PC-9 (cell line): ENCODE measurements at regions not wholly inside any gene's neighbourhood (a gene's known extent, or its start where the extent isn't known, plus 50 kb on each side); places are given as distances from the start of the nearest gene placed in this dataset.

Source experiments
- BruUV-seq: library from RNA; stranded (reverse); fragments of 400-500 nt; replicated peaks from 2 replicates; lab custom pipeline; 2021; lab: Mats Ljungman, UMichigan
- CTCF ChIA-PET: fragments of 300-600 bp; sonication (Branson Sonifier 250); formaldehyde crosslinking; loops from one replicate; lab custom pipeline; 2022; ENCODE audit warnings: antibody characterized with exemption; lab: Charles Lee
- POLR2A ChIA-PET: fragments of 300-600 bp; sonication (Branson Sonifier 250); formaldehyde crosslinking; loops from one replicate; lab custom pipeline; 2022; ENCODE audit warnings: antibody characterized with exemption; ENCODE audit not compliant: unreplicated experiment; lab: Charles Lee
- DNase-seq, 2 experiments: peaks; one replicate each; pipeline versions ENCODE4 v3.0.0 to v3.0.0-alpha.2; 2015 to 2022; ENCODE audit warnings: mixed read lengths in 1 of 2
- H2AFZ ChIP-seq: fragments of 200-600 bp; sonication (generic); 2 replicates; pipeline ENCODE4 v1.8.1; 2017; ENCODE audit warnings: antibody characterized with exemption
- H3F3A ChIP-seq: fragments of 200-600 bp; sonication (generic); 2 replicates; pipeline ENCODE4 v1.8.1; 2017; ENCODE audit warnings: antibody characterized with exemption, mild to moderate bottlenecking, low read depth; ENCODE audit not compliant: insufficient read depth
- H3K27ac ChIP-seq: fragments of 200-600 bp; sonication (generic); 2 replicates; pipeline ENCODE4 v1.6.1; 2016; ENCODE audit warnings: mixed run types
- H3K27me3 ChIP-seq: fragments of 200-600 bp; sonication (generic); 2 replicates; pipeline ENCODE4 v1.6.1; 2016; ENCODE audit warnings: low read depth, mixed run types; ENCODE audit not compliant: insufficient read depth
- H3K36me3 ChIP-seq: fragments of 200-600 bp; sonication (generic); 2 replicates; pipeline ENCODE4 v1.6.1; 2016; ENCODE audit warnings: low read depth, mixed run types
- H3K4me1 ChIP-seq: fragments of 200-600 bp; sonication (generic); replicated peaks from 2 replicates; pipeline ENCODE4 v1.6.1; 2016; ENCODE audit warnings: mixed run types; ENCODE audit not compliant: insufficient read depth
- H3K4me2 ChIP-seq: fragments of 200-600 bp; sonication (generic); 2 replicates; pipeline ENCODE4 v1.6.1; 2017; ENCODE audit warnings: mixed run types
- H3K4me3 ChIP-seq: fragments of 200-600 bp; sonication (generic); 2 replicates; pipeline ENCODE4 v1.6.1; 2016; ENCODE audit warnings: mixed run types
- H3K79me2 ChIP-seq: fragments of 200-600 bp; sonication (generic); 2 replicates; pipeline ENCODE4 v1.6.1; 2017; ENCODE audit warnings: low read depth, mixed run types
- H3K9me2 ChIP-seq: fragments of 200-600 bp; sonication (generic); 2 replicates; pipeline ENCODE4 v1.8.1; 2017; ENCODE audit warnings: mild to moderate bottlenecking; ENCODE audit not compliant: insufficient read depth
- H3K9me3 ChIP-seq: fragments of 200-600 bp; sonication (generic); 2 replicates; pipeline ENCODE4 v1.8.1; 2016; ENCODE audit warnings: low read depth; ENCODE audit not compliant: insufficient read depth
- H4K20me1 ChIP-seq: fragments of 200-600 bp; sonication (generic); 2 replicates; pipeline ENCODE4 v1.8.1; 2017; ENCODE audit not compliant: insufficient read depth
- CTCF ChIP-seq: fragments of 200-600 bp; sonication (generic); conservative IDR thresholded peaks from 2 replicates; pipeline ENCODE4 v1.6.1; 2017; ENCODE audit warnings: mixed run types, antibody characterized with exemption, mild to moderate bottlenecking, moderate library complexity
- EZH2 ChIP-seq: fragments of 200-600 bp; sonication (generic); IDR thresholded peaks from 2 replicates; pipeline ENCODE4 v1.8.0; 2017; ENCODE audit warnings: antibody characterized with exemption, low read depth
- intact Hi-C: fragments of 100-400 bp; cut with micrococcal nuclease; formaldehyde crosslinking; loops from one replicate; pipeline ENCODE4 v1.10.0; 2022; ENCODE audit not compliant: unreplicated experiment

DNA sequence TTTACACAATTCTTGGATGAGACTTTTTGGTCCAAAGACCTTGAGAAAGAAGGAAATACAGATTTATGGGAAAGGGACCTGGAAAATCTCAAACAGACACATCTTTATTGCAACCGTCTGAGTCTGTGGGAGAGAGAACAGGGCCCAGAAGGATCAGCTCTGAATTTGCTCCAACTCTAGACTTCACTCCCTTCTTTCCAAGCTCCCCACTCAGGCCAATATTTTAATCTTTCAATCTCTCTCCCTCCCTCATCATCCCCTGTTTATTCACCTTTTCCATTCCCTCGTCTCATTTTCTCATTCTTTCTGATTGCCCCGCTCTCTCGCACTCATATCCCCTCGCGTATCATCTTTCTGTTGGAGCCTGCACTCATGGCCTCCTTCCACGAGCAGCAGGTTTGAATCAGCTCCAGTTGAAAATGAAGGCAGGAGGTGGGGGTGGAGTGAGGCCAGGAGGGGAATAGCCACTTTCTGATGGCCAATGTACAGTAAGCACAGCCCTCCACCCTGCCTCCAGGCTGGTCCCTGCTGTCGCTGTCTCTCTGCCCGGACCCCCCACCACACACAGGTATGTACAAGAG, 63.6 kb upstream of the BOC start:
- H3K4me2 ChIP-seq = peak overlapping the region; percentile 35
- H3K79me2 ChIP-seq = no peaks in the 10 kb centered on the region
- TF ChIP-seq EZH2 (no peak), CTCF (no peak)
- H3K27me3 ChIP-seq = no peaks in the 10 kb centered on the region
- no peaks in the 10 kb centered on the region for H4K20me1 ChIP-seq
- no peak overlapping the region for H3K27ac ChIP-seq
- no peaks in the 10 kb centered on the region for H3K9me2 ChIP-seq
- no peak overlapping the region for H2AFZ ChIP-seq
- CTCF ChIA-PET = interaction anchor here (0.5 kb wide), 1 partner anchor 10 kb away, joined by 4 read pairs; no protein-coding TSS in a partner anchor
- no peaks in the 10 kb centered on the region for H3K36me3 ChIP-seq
- POLR2A ChIA-PET = interaction anchor here (0.6 to 0.7 kb wide), 2 partner anchors 8 to 12 kb away, joined by 3 to 6 read pairs; no protein-coding TSS in a partner anchor
- peaks cover 12% of the 10 kb centered on the region for H3K4me1 ChIP-seq
- no peaks in the 10 kb centered on the region for H3K9me3 ChIP-seq
- BruUV-seq = no TSS peak
- no peaks in the 10 kb centered on the region for H3F3A ChIP-seq
- DNase-seq = no peak
- no peak overlapping the region for H3K4me3 ChIP-seq
- intact Hi-C loops = loop anchor here (5.0 kb wide), 1 partner anchor 130 kb away; no protein-coding TSS in a partner anchor

- no peaks in the 10 kb centered on the region for H3K36me3 ChIP-seq
- no peaks in the 10 kb centered on the region for H4K20me1 ChIP-seq
- no peaks in the 10 kb centered on the region for H3K27me3 ChIP-seq
- peak; percentile 47 to 68 for DNase-seq
- H3K9me3 ChIP-seq = no peaks in the 10 kb centered on the region
- no peak overlapping the region for H3K4me3 ChIP-seq
- intact Hi-C loops = loop anchor here (5.0 kb wide), 1 partner anchor 129 kb away; no protein-coding TSS in a partner anchor
- 0 out of 2 replicates have a peak overlapping the region, but pooled peaks have one; percentile 2 for H2AFZ ChIP-seq
- H3K79me2 ChIP-seq = no peaks in the 10 kb centered on the region
- no peaks in the 10 kb centered on the region for H3F3A ChIP-seq
- ChIA-PET CTCF (no interaction called here), POLR2A (interaction anchor here (0.6 to 0.7 kb wide), 3 partner anchors 9 to 121 kb away, joined by 3 to 6 read pairs (median 3); no protein-coding TSS in a partner anchor)
- H3K27ac ChIP-seq = no peak overlapping the region
- H3K9me2 ChIP-seq = no peaks in the 10 kb centered on the region
- H3K4me2 ChIP-seq = peak overlapping the region; percentile 35
- peaks cover 12% of the 10 kb centered on the region for H3K4me1 ChIP-seq
- BruUV-seq = no TSS peak
- no peak for TF ChIP-seq EZH2
- TF ChIP-seq CTCF = no peak
Observed at GRCh38 chr3:113148284-113148683, 63.1 kb upstream of the BOC start.

DNA sequence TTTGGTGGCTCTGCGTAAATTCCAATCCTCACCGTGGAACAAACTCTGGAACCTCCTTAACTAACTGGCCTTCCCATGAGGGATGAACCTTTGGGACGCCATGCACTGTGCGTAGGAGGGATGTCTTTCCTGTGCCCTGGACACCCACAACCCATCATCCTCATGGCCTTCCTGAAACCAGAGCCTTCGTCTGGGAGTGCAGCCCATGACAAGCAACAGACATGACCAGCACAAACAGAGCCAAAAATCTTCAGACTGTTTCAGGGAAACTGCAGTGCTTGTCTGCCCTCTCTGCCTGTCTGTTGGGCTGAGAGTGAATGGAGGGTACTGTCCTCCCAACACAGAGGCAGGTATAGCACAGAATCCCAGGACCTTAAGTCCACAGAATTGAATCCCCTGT, 61.1 kb upstream of the BOC start:
- Histone ChIP-seq H3K4me1 (peaks cover 17% of the 10 kb centered on the region), H3K79me2 (no peaks in the 10 kb centered on the region), H2AFZ (no peak overlapping the region), H3K4me2 (no peak overlapping the region), H3K27me3 (no peaks in the 10 kb centered on the region), H3K36me3 (no peaks in the 10 kb centered on the region), H3K4me3 (no peak overlapping the region), H3K27ac (no peak overlapping the region), H3K9me3 (no peaks in the 10 kb centered on the region), H4K20me1 (no peaks in the 10 kb centered on the region), H3K9me2 (no peaks in the 10 kb centered on the region), H3F3A (no peaks in the 10 kb centered on the region)
- ChIA-PET POLR2A (no interaction called here), CTCF (no interaction called here)
- intact Hi-C loops = no loop called here
- TF ChIP-seq EZH2 = no peak
- TF ChIP-seq CTCF = no peak
- no TSS peak for BruUV-seq
- no peak for DNase-seq
